NCI-H2107 treated with DMSO at 0.1 percent for 48 hours (cell line): ENCODE measurements at regions not wholly inside any gene's neighbourhood (a gene's known extent, or its start where the extent isn't known, plus 50 kb on each side); places are given as distances from the start of the nearest gene placed in this dataset.
"Not testable (repeated sequence)": the region's sequence is repeated elsewhere in the genome, so short reads cannot be mapped to it uniquely, and the experiment has no call there.

Experiments used
- DNase-seq: peaks from one replicate; lab custom pipeline; 2025; ENCODE audit not compliant: unreplicated experiment; lab: John Stamatoyannopoulos, UW

GRCh38 chr2:44051593-44052347 is 56.0 kb upstream of the LRPPRC start:
- DNase-seq: no peak

GRCh38 chr2:44052584-44052983 is 56.8 kb upstream of the LRPPRC start:
- DNase-seq: no peak

GRCh38 chr2:44053052-44053451 is 57.3 kb upstream of the LRPPRC start:
- peak; percentile 7 for DNase-seq

- no peak for DNase-seq
These were observed 57.7 kb upstream of the LRPPRC start for GRCh38 chr2:44053456-44053855.

DNA sequence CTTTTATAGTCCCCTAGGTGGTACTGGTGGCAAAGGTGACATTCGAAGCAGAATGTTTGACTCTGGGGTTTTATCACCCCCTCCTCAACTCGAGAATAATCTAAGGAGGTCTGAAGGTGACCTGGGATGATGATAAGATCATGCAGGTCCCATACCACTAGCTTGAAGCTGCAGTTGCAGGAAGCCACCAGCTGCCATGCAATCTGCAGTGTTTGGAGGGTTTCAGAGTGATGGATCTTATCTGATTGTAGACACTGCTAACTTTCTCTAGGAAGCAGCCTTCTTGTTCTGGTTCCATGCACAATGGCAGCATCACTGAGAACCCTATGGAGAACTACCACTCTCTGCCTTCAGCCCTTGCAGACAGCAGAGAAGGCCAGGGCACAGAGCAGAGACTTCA is 59.4 kb upstream of the LRPPRC start:
- no peak for DNase-seq

DNA sequence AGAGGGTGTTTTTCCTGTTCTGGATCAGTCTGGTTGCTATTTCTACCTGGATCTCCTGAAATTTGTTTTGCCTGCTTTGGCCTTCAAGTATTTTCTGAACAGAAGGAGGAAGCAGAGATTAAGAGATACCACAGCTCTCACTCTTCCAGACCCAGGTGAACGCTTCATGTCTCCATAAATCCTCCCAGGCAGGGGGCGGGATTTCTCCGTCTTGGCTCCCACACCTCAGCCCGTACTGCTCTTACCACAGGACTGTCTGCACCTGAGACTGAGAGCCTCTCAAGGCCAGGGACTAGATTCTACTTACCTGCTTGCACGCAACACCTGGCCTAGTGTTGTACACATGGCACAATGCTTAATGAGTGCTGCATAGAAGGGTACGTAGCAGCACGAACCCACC is 59.9 kb upstream of the LRPPRC start:
- no peak for DNase-seq

DNA sequence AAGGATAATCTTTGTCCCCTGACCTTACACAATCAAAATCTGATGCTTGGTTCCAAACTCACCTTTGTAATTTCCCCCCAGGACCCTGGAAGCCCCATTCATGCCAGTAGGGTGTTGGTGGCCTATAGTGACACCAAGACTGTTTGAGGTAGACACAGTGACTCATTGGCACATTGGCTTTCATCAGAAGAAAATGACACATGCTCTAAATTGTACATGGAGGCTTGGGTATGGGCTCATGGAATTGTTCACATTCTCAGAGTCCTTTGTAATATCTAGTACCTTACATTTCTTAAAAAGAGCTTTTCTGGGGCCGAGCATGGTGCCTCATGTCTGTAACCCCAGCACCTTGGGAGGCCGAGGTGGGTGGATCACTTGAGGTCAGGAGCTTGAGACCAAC is 61.2 kb upstream of the LRPPRC start:
- no peak for DNase-seq

- not testable (repeated sequence) for DNase-seq
These were observed 64.5 kb upstream of the LRPPRC start for GRCh38 chr2:44060286-44060685.

DNA sequence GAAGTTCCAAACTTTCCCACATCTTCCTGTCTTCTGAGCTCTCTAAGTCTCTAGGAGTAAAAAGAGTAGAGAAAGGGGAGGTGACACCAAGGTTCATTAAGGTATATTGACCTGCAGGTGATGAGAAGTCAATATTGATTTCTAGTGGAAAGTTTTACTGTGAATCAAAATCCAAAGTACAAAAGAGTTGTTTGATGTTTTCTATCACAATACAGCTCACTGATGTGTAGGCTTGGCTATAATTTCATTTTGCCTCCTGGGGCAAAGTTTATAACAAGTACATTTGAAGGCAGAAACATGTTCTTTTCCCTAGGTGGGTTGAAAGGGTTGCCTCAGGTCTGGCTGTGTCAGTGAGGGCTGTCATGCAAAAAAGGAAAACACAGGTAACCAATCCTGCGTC is 65.2 kb upstream of the LRPPRC start:
- no peak for DNase-seq

- DNase-seq: no peak
These were observed 65.7 kb upstream of the LRPPRC start for GRCh38 chr2:44061469-44061868.

DNA sequence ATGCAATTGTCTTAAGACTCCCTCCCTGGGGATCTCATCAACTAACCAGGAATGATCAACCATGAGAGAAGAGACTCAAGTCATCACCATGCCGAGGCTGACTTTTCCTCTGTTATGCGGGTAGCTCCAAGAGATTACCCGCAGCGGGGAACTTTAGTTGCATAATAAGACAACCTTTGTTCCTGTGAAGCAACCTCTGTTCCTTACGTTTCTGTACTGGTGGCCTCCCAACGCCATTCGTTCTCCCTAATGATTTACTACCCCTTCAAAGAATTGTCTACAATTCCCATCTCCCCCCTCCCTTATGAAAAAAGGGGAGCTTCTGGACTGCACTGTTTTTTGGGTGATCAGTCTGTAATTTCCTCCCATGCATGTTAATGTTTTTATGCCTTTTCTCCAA is 66.1 kb upstream of the LRPPRC start:
- no peak for DNase-seq

DNA sequence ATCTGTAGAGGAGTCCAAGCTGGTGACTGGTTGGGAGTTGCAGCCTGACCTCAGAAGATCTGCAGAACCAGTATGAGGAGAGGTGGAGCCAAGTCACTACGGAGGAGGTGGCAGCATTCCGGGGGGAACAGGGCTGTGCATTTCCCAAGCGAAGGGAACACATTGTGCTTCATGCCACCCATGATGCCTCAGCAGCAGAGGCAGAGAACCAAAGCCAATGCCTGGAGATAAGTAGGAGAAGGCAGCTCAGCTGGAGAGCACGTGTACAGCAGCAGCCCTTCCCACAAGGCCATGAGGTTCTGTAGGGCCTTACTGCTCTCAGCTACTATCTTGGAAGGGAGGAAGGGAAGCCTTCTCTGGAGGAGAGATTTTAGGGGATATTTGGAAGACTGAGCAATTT is 67.2 kb upstream of the LRPPRC start:
- no peak for DNase-seq

- DNase-seq: not testable (repeated sequence)
These were observed 68.5 kb upstream of the LRPPRC start for GRCh38 chr2:44064281-44064680.

GRCh38 chr2:44067012-44067790 is 71.4 kb upstream of the LRPPRC start:
- DNase-seq: not testable (repeated sequence)

- not testable (repeated sequence) for DNase-seq
These were observed 72.0 kb upstream of the LRPPRC start for GRCh38 chr2:44067791-44068181.

DNA sequence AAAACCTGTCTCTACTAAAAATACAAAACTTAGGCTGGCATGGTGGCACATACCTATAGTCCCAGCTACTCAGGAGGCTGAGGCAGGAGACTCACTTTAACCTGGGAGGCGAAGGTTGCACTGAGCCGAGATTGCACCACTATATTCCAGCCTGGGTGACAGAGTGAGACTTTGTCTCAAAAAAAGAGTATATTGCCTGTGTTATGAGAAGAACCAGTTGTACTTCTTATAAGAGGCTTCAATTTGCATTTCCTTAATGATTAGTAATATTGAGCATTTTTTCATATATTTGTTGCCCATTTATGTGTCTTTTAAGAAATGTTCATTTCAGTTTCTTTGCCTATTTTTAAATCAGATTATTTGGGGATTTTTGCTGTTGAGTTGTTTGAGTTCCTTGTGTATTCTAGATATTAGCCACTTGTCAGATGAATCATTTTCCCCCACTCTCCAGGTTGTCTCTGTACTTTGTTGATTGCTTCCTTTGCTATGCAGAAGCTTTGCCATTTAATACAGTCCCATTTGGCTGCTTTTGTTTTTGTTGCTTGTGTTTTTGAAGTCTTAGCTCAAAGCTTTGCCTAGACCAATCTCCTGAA is 75.8 kb upstream of the LRPPRC start:
- DNase-seq: no peak

DNA sequence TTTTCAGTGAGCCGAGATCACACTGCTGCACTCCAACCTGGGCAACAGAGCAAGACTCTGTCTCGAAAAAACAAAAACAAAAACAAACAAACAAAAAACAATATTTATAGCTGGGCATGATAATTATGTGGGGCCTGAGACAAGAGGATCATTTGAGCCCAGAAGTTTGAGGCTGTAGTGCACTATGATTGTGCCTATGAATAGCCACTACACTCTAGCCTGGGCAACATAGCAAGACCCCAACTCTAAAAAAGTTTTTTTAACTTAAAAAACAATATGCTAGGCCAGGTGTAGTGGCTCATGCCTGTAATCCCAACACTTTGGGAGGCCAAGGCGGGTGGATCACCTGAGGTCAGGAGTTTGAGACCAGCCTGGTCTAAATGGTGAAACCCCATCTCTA is 77.9 kb upstream of the LRPPRC start:
- not testable (repeated sequence) for DNase-seq

- not testable (repeated sequence) for DNase-seq
These were observed 79.0 kb upstream of the LRPPRC start for GRCh38 chr2:44074795-44075194.

DNA sequence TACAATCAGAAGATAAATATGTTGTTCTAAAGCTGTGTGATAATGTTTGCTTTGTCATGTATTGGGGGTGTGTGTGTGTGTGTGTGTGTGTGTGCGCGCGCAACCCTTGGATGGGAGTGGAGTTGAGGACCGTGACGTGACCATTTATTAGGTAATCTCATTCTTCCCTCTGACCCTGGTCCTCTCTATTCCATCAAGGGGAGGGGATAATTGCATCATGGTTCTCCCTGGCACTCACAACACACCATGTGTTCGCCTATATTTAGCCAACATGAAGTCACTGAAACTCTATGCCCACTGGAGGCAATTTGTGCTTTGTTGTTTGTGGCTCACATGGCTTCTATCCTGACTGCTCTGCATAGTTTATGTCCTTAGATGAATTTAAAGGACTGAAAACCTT is 79.8 kb upstream of the LRPPRC start:
- peak; percentile 94 for DNase-seq

GRCh38 chr2:44077942-44078511 is 82.2 kb upstream of the LRPPRC start:
- DNase-seq: no peak

DNA sequence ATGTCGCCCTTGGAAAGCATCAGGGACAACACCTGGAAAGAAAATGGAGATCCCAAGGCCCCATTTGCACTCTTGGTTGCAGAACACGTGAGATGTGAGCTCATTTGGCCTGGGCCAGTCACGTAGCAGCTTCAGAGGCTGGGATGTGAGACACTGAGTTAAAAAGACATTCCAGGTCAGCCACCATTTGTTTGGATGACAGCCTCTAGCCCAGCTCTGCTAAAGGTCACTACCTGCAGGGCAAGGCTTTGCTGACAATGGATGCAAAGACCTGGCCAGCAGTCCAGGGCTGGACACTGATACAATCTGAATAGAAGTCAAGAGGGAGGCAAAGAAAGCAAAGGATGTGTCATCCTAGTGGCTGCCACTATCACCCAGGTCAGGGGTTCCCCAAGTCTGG is 83.9 kb upstream of the LRPPRC start:
- DNase-seq: no peak

- no peak for DNase-seq
These were observed 85.6 kb upstream of the PPM1B start for GRCh38 chr2:44083054-44083453.
